GM12873 (cell line): ENCODE measurements at regions not wholly inside any gene's neighbourhood (a gene's known extent, or its start where the extent isn't known, plus 50 kb on each side); places are given as distances from the start of the nearest gene placed in this dataset.

Source experiments
- CTCF ChIP-seq: IDR thresholded peaks from 2 replicates; pipeline ENCODE4 v1.5.1; 2012; ENCODE audit warnings: low read depth, mild to moderate bottlenecking, moderate library complexity, low read length, control low read depth; ENCODE audit not compliant: insufficient read depth; ENCODE audit errors: missing control alignments

GRCh38 chr14:44662250-44662891 lies 155.3 kb upstream of the FSCB start:
- TF ChIP-seq CTCF: no peak

GRCh38 chr14:44658389-44658696 lies 151.3 kb upstream of the FSCB start:
- no peak for TF ChIP-seq CTCF

GRCh38 chr14:44657696-44658388 lies 150.8 kb upstream of the FSCB start:
- TF ChIP-seq CTCF: no peak

GRCh38 chr14:44657203-44657602 lies 150.1 kb upstream of the FSCB start:
- TF ChIP-seq CTCF: no peak

- no peak for TF ChIP-seq CTCF
These were observed 147.5 kb upstream of the FSCB start for GRCh38 chr14:44654591-44654990.

- no peak for TF ChIP-seq CTCF
These were observed 146.6 kb upstream of the FSCB start for GRCh38 chr14:44653641-44654040.

- no peak for TF ChIP-seq CTCF
These were observed 145.6 kb upstream of the FSCB start for GRCh38 chr14:44652640-44653039.
